CD4-positive, CD25-positive, alpha-beta regulatory T cell (primary cell): ENCODE measurements at regions not wholly inside any gene's neighbourhood (a gene's known extent, or its start where the extent isn't known, plus 50 kb on each side); places are given as distances from the start of the nearest gene placed in this dataset.

ENCODE experiments used
- ATAC-seq, 2 donors: fragments of 150-1000 bp; cut with Tn5 transposase; one replicate each; pipeline ENCODE4 v1.10.0; 2021; ENCODE audit warnings: low read depth in 2 of 2, moderate number of reproducible peaks in 2 of 2, moderate library complexity in 1 of 2
- DNase-seq, 3 donors: peaks; one replicate each; pipeline versions ENCODE4 v3.0.0 to v3.0.0-alpha.2; 2012 to 2022; ENCODE audit warnings: mixed read lengths in 1 of 3
- H3K27ac ChIP-seq: one replicate; pipeline ENCODE4 v1.7.0; 2013; ENCODE audit warnings: mild to moderate bottlenecking, low read length; ENCODE audit not compliant: insufficient read depth, poor library complexity, severe bottlenecking
- H3K27me3 ChIP-seq: one replicate; pipeline ENCODE4 v1.7.0; 2013; ENCODE audit warnings: low read length; ENCODE audit not compliant: control insufficient read depth, insufficient read depth
- H3K36me3 ChIP-seq: one replicate; pipeline ENCODE4 v1.7.0; 2013; ENCODE audit warnings: mild to moderate bottlenecking, low read length, moderate library complexity; ENCODE audit not compliant: control insufficient read depth, insufficient read depth
- H3K4me1 ChIP-seq: 2 replicates; pipeline ENCODE4 v1.7.0; 2013; ENCODE audit warnings: mild to moderate bottlenecking, low read length; ENCODE audit not compliant: insufficient read depth, control insufficient read depth, poor library complexity, severe bottlenecking
- H3K4me3 ChIP-seq: one replicate; pipeline ENCODE4 v1.7.0; 2013; ENCODE audit warnings: low read depth, mild to moderate bottlenecking, low read length, moderate library complexity
- H3K9me3 ChIP-seq, 2 experiments: 1 replicate in 1 of 2; 2 replicates in 1 of 2; pipeline ENCODE4 v1.7.0; 2013; ENCODE audit warnings: low read length in 2 of 2, mild to moderate bottlenecking in 1 of 2, moderate library complexity in 1 of 2; ENCODE audit not compliant: control insufficient read depth in 2 of 2
- H3K27ac Mint-ChIP-seq, 3 donors: one replicate each; pipeline ENCODE4 v1.8.0; 2020 to 2022; ENCODE audit warnings: mild to moderate bottlenecking in 3 of 3, mixed read lengths in 3 of 3, moderate library complexity in 2 of 3
- H3K27me3 Mint-ChIP-seq: one replicate; pipeline ENCODE4 v1.8.0; 2022; ENCODE audit warnings: mild to moderate bottlenecking, mixed read lengths
- H3K36me3 Mint-ChIP-seq: one replicate; pipeline ENCODE4 v1.8.0; 2020; ENCODE audit warnings: mixed read lengths
- H3K4me1 Mint-ChIP-seq, 4 donors: one replicate each; pipeline ENCODE4 v1.8.0; 2020 to 2022; ENCODE audit warnings: mixed read lengths in 4 of 4, mild to moderate bottlenecking in 1 of 4
- H3K4me3 Mint-ChIP-seq, 4 donors: one replicate each; pipeline ENCODE4 v1.8.0; 2020 to 2022; ENCODE audit warnings: mild to moderate bottlenecking in 4 of 4, mixed read lengths in 4 of 4, moderate library complexity in 3 of 4
- H3K9me3 Mint-ChIP-seq, 7 donors: one replicate each; pipeline ENCODE4 v1.8.0; 2020 to 2022; ENCODE audit warnings: mixed read lengths in 7 of 7, mild to moderate bottlenecking in 3 of 7, moderate library complexity in 2 of 7

DNA sequence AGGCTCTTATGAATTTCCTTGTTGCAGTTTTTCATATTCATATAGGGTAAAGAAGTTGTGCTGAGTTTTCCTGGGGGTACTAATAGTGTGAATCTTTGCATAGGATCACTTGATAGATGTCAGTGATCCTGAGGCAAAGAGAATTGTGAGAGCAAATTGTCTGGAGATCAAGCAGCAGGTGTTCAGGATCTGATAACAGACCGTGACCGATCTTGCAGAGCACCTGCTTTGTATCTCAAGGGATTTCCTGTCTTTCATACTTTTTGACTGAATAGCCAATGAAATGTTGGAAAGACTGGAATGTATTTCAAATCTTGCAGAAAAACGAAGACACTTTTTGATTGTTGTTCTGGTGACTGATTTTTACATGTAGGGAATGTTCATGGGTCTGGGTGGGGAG lies 914.5 kb downstream of the STIM2 start:
- no peaks in the 10 kb centered on the region for H3K27me3 ChIP-seq
- peaks cover 0 to 4% of the 10 kb centered on the region in 2 experiments for H3K9me3 ChIP-seq
- Mint-ChIP-seq H3K27ac (no peak overlapping the region), H3K36me3 (no peaks in the 10 kb centered on the region), H3K27me3 (no peaks in the 10 kb centered on the region), H3K4me1 (no peaks in the 10 kb centered on the region), H3K9me3 (peaks cover 0 to 13% (median 2%) of the 10 kb centered on the region in 7 donors), H3K4me3 (no peak overlapping the region)
- H3K4me3 ChIP-seq, result no peak overlapping the region
- ATAC-seq, result no peak
- H3K27ac ChIP-seq, result no peak overlapping the region
- no peaks in the 10 kb centered on the region for H3K4me1 ChIP-seq
- no peak for DNase-seq
- H3K36me3 ChIP-seq, result no peaks in the 10 kb centered on the region

DNA sequence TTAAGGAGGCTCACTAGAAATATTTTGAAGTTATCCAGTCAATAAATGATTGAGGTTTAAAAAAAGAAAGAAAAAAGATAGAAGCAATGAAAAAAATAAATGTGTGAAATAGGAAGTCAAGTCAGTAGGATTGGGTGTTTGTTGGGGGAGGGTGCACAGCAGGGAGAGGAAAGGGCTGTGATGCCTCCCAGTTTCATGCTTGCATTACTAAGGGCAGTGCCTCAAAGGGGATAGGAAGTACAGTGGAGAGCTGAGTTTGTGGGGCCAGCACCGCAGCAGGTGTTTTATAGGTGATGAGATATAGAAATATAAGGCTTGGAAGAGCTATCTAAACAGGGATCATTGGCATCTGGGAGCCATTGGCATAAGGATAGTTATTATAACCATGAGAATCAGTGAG lies 919.2 kb downstream of the STIM2 start:
- no peak overlapping the region for H3K4me3 Mint-ChIP-seq
- H3K9me3 ChIP-seq, result no peaks in the 10 kb centered on the region
- ATAC-seq (no peak), DNase-seq (no peak)
- peaks cover 0 to 13% (median 6%) of the 10 kb centered on the region in 7 donors for H3K9me3 Mint-ChIP-seq
- H3K27me3 Mint-ChIP-seq, result no peaks in the 10 kb centered on the region
- no peak overlapping the region for H3K27ac ChIP-seq
- H3K4me1 ChIP-seq, result no peaks in the 10 kb centered on the region
- H3K27me3 ChIP-seq, result no peaks in the 10 kb centered on the region
- no peak overlapping the region for H3K4me3 ChIP-seq
- no peaks in the 10 kb centered on the region for H3K36me3 ChIP-seq
- no peak overlapping the region for H3K27ac Mint-ChIP-seq
- no peaks in the 10 kb centered on the region for H3K36me3 Mint-ChIP-seq
- H3K4me1 Mint-ChIP-seq, result no peaks in the 10 kb centered on the region

DNA sequence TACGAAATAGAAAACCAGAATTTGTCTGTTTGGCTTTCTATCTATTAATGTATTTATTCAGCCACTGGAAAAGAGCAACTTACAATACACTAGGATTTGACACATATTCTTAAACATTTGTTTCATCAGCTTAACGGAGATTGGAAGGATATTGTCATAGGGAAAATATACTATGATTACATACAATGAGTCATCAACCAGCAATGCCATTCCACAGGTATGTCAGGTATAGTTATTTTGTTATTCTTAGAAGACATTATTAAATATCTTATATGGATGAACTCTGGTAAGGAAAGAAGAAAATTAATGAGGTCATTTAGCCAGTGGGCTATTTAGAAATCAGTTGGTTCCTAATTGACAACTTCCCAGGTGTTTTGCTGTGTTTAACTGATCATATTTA lies 926.6 kb downstream of the STIM2 start:
- no peaks in the 10 kb centered on the region for H3K4me1 Mint-ChIP-seq
- H3K27me3 Mint-ChIP-seq, result no peaks in the 10 kb centered on the region

DNA sequence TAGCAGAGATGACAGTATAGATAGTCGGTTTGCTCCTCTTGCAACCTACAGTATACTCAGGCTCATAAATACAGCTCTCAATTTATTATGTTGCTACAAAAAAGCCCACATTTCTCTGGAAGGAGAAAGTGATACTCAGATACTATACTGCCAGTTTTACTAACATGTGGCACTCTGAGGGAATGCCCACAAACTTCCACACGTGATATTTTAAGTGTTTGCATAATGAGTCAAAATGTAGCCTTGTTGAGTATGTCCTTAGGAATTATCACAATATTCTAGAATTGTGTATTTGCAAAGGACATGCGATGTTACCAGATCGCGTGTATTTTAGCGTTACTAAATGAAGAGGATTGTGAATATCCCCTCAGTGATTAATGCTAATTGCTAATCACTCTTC lies 929.1 kb downstream of the STIM2 start:
- Histone ChIP-seq H3K27ac (no peak overlapping the region), H3K4me3 (no peak overlapping the region), H3K9me3 (peaks cover 0 to 3% of the 10 kb centered on the region in 2 experiments), H3K27me3 (no peaks in the 10 kb centered on the region), H3K36me3 (no peaks in the 10 kb centered on the region), H3K4me1 (no peaks in the 10 kb centered on the region)
- no peak overlapping the region for H3K4me3 Mint-ChIP-seq
- H3K27me3 Mint-ChIP-seq, result no peaks in the 10 kb centered on the region
- ATAC-seq (no peak), DNase-seq (no peak)
- H3K9me3 Mint-ChIP-seq, result peaks cover 0 to 15% (median 5%) of the 10 kb centered on the region in 7 donors
- peaks cover 0 to 4% (median 0%) of the 10 kb centered on the region in 4 donors for H3K4me1 Mint-ChIP-seq
- no peaks in the 10 kb centered on the region for H3K36me3 Mint-ChIP-seq
- no peak overlapping the region for H3K27ac Mint-ChIP-seq

More for the DNA sequence above, 926.6 kb downstream of the STIM2 start:
- Mint-ChIP-seq H3K27ac (no peak overlapping the region), H3K9me3 (peaks cover 0 to 10% (median 5%) of the 10 kb centered on the region in 7 donors), H3K4me3 (no peak overlapping the region), H3K36me3 (no peaks in the 10 kb centered on the region)
- no peaks in the 10 kb centered on the region for H3K36me3 ChIP-seq
- no peaks in the 10 kb centered on the region for H3K27me3 ChIP-seq
- peaks cover 0 to 3% of the 10 kb centered on the region in 2 experiments for H3K9me3 ChIP-seq
- no peaks in the 10 kb centered on the region for H3K4me1 ChIP-seq
- H3K4me3 ChIP-seq, result no peak overlapping the region
- no peak for ATAC-seq
- no peak for DNase-seq
- no peak overlapping the region for H3K27ac ChIP-seq

DNA sequence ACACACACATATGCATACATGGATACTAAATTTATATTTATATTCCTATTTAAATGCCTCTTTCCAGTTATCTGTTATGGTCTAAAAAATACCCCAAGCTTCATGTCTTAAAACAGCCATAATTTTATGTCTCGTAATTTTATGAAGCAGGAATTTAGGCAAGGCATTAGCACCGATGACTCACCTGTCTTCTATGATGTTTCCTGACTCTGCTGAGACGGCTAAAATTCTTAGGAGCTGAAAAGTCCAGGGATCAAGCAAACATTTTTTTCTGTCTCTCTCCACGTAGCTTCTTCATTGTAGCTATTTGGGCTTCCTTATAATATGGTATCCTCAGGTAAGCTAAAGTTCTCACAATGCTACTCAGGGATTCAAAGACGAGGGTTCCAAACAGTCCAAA lies 930.3 kb downstream of the STIM2 start:
- no peaks in the 10 kb centered on the region for H3K4me1 ChIP-seq
- ATAC-seq (no peak), DNase-seq (no peak)
- Mint-ChIP-seq H3K36me3 (no peaks in the 10 kb centered on the region), H3K4me1 (peaks cover 0 to 4% (median 0%) of the 10 kb centered on the region in 4 donors), H3K27ac (no peak overlapping the region), H3K27me3 (no peaks in the 10 kb centered on the region), H3K4me3 (no peak overlapping the region), H3K9me3 (peaks cover 0 to 18% (median 5%) of the 10 kb centered on the region in 7 donors)
- no peaks in the 10 kb centered on the region for H3K27me3 ChIP-seq
- H3K9me3 ChIP-seq, result peaks cover 0 to 3% of the 10 kb centered on the region in 2 experiments
- no peak overlapping the region for H3K4me3 ChIP-seq
- H3K27ac ChIP-seq, result no peak overlapping the region
- no peaks in the 10 kb centered on the region for H3K36me3 ChIP-seq

DNA sequence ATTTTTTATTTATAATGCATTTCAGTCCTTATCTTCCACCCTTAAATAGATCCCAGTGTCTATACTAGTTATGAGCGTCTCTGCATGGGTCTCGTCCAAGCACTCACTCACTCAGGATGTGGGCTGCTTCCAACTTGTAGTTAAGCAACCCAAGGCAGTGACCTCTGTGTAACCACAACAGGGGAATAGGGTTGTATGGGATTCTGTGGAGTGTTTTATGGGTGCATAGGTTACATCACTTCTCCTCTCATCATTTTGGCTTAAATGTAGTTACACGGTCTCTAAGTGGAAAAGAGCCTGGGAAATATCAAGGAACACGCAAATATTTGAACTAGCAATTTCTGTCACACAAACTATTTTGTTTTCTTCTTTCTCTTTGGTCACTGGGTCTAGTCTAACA lies 931.0 kb downstream of the STIM2 start:
- Histone ChIP-seq H3K4me3 (no peak overlapping the region), H3K4me1 (no peaks in the 10 kb centered on the region), H3K9me3 (peaks cover 0 to 3% of the 10 kb centered on the region in 2 experiments), H3K27me3 (no peaks in the 10 kb centered on the region), H3K36me3 (no peaks in the 10 kb centered on the region), H3K27ac (no peak overlapping the region)
- no peak for DNase-seq
- no peaks in the 10 kb centered on the region for H3K36me3 Mint-ChIP-seq
- peaks cover 0 to 4% (median 0%) of the 10 kb centered on the region in 4 donors for H3K4me1 Mint-ChIP-seq
- peaks cover 0 to 18% (median 5%) of the 10 kb centered on the region in 7 donors for H3K9me3 Mint-ChIP-seq
- no peak overlapping the region for H3K27ac Mint-ChIP-seq
- ATAC-seq, result no peak
- no peaks in the 10 kb centered on the region for H3K27me3 Mint-ChIP-seq
- H3K4me3 Mint-ChIP-seq, result no peak overlapping the region

DNA sequence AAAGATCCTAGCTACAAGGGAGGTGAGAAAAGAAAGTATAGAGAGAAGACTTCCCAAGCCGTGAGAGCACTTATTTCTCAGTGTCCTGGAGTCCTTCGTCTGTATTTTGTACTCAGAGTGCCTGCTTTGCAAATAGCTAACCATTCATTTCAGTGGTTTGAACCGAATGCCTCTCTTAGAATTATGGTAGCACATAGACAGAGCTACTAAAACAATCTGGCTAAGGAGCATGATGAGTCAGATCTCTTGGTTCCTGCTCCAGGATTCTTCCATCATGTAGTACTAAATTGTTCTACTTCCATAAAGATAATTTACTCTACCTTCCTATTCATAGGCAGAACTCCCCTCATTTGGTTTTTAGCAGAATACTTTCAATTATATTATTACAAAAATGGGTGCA lies 946.6 kb downstream of the STIM2 start:
- Mint-ChIP-seq H3K9me3 (peaks cover 0 to 11% (median 5%) of the 10 kb centered on the region in 7 donors), H3K4me3 (no peak overlapping the region)

DNA sequence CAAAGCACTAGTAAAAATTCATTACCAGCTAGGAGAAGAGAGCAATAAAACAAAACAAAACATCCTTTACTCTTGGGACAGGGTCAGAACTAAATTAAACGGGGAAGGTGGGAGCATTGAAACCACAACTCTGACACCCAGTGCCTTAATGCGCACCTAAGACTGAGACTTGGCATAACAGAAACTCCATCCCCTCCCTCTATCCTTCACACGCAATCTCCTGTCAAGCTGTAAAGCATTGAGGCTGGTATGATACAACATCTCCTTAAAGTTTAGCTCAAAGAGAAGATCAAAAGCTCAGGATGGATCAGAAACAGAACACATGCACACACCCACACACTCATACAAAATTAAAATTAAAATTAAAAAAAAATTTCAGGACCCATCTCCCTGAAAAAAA lies 951.3 kb downstream of the STIM2 start:
- no peaks in the 10 kb centered on the region for H3K36me3 ChIP-seq
- H3K27ac ChIP-seq, result no peak overlapping the region
- H3K4me3 ChIP-seq, result no peak overlapping the region
- DNase-seq (no peak), ATAC-seq (no peak)
- Mint-ChIP-seq H3K27me3 (no peaks in the 10 kb centered on the region), H3K36me3 (no peaks in the 10 kb centered on the region), H3K27ac (no peak overlapping the region), H3K4me3 (no peak overlapping the region), H3K4me1 (no peaks in the 10 kb centered on the region), H3K9me3 (peaks cover 0 to 13% (median 7%) of the 10 kb centered on the region in 7 donors)
- no peaks in the 10 kb centered on the region for H3K27me3 ChIP-seq
- H3K9me3 ChIP-seq, result peaks cover 0 to 4% of the 10 kb centered on the region in 2 experiments
- H3K4me1 ChIP-seq, result no peaks in the 10 kb centered on the region

More for the DNA sequence above, 946.6 kb downstream of the STIM2 start:
- H3K36me3 ChIP-seq, result no peaks in the 10 kb centered on the region
- peaks cover 0 to 4% of the 10 kb centered on the region in 2 experiments for H3K9me3 ChIP-seq
- DNase-seq (no peak), ATAC-seq (no peak)
- Mint-ChIP-seq H3K4me1 (no peaks in the 10 kb centered on the region), H3K27me3 (no peaks in the 10 kb centered on the region), H3K36me3 (no peaks in the 10 kb centered on the region), H3K27ac (no peak overlapping the region)
- H3K4me3 ChIP-seq, result no peak overlapping the region
- no peak overlapping the region for H3K27ac ChIP-seq
- H3K4me1 ChIP-seq, result no peaks in the 10 kb centered on the region
- H3K27me3 ChIP-seq, result no peaks in the 10 kb centered on the region
